MG63 (cell line): ENCODE measurements at regions not wholly inside any gene's neighbourhood (a gene's known extent, or its start where the extent isn't known, plus 50 kb on each side); places are given as distances from the start of the nearest gene placed in this dataset.

ENCODE experiments used
- DNase-seq: peaks from one replicate; pipeline ENCODE4 v3.0.0-alpha.2; 2020
- H3K27me3 ChIP-seq: fragments of 250-450 bp; sonication (Bioruptor Pico); 2 replicates; pipeline ENCODE4 v1.5.1; 2020; ENCODE audit warnings: mild to moderate bottlenecking, moderate library complexity
- H3K36me3 ChIP-seq: fragments of 250-450 bp; sonication (Bioruptor Pico); 2 replicates; pipeline ENCODE4 v1.5.1; 2020; ENCODE audit warnings: mild to moderate bottlenecking, moderate library complexity
- H3K4me3 ChIP-seq: fragments of 250-450 bp; sonication (Bioruptor Pico); 2 replicates; pipeline ENCODE4 v1.5.1; 2020; ENCODE audit warnings: mild to moderate bottlenecking, moderate library complexity
- H3K9me3 ChIP-seq: fragments of 250-450 bp; sonication (Bioruptor Pico); 2 replicates; pipeline ENCODE4 v1.5.1; 2020; ENCODE audit warnings: mild to moderate bottlenecking, moderate library complexity

- Histone ChIP-seq H3K36me3 (no peaks in the 10 kb centered on the region), H3K9me3 (no peaks in the 10 kb centered on the region), H3K27me3 (no peaks in the 10 kb centered on the region), H3K4me3 (no peak overlapping the region)
- DNase-seq, result no peak
These were observed 850.8 kb downstream of the BRD1 start for GRCh38 chr22:48976556-48977535.

GRCh38 chr22:48975886-48976285 lies 851.8 kb downstream of the BRD1 start:
- H3K9me3 ChIP-seq, result no peaks in the 10 kb centered on the region
- no peaks in the 10 kb centered on the region for H3K36me3 ChIP-seq
- H3K4me3 ChIP-seq, result no peak overlapping the region
- no peak for DNase-seq
- no peaks in the 10 kb centered on the region for H3K27me3 ChIP-seq

DNA sequence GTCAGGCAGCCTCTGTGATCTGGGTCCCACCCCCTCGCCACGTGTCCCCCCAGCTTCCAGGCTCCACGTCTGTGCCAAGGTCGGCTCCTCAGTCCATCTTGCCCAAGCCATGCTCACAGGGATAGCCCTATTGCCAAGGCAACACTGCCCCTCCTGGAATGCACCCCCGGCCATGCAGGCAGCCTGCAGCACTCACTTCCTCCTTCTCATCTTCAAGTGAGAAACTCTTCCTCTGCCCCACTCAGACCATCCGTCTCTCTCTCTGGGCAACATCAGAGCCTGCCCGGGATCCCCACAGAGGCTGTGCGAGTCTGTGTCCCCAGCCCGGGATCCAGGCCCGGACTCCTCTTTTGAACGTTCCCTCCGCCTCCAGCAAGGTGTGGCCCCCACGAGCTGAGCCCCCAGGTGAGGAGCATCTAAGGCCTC lies 852.3 kb downstream of the BRD1 start:
- H3K27me3 ChIP-seq, result no peaks in the 10 kb centered on the region
- no peaks in the 10 kb centered on the region for H3K36me3 ChIP-seq
- H3K4me3 ChIP-seq, result no peak overlapping the region
- H3K9me3 ChIP-seq, result no peaks in the 10 kb centered on the region
- DNase-seq, result no peak

DNA sequence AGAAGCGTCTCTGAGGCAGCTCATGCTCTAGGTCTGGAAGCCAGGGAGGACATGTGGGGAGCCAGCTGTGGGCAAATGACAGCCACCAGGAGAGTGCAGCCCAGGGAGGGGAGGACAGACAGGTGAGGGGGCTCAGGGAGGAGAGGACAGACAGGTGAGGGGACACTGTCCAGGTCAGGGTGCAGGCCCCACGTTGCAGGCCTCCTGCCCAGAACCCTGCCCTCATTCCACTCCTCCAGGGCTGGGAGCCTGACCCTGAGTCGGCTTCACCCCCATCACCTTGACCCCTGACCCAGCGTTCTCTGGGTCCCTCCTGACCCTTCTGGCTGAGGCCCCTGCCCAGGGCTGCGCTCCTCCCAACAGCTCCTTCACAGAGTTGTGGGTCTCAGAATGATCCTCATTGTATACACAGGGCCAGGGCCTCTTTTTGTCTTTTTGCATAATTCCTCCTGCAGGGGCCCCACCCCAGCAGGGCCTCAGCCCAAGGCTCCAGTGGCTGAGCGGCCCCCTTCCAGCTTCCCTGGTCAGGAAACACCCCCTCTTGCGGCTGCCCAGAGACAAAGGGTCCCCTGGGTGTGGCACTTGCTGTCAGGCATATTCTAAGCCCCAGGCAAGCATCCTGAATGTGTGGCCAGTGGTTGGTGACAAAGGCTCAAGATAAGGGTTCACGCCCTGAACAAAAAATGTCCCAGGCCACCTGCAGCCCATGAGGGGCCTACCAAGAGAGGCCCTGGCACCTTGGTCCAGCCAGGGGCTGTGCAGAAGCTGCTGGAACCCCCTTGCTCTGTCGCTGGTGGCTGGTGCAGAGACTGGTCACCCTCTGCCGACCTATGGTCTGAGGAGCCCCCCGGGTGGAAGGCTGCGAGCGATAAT lies 853.0 kb downstream of the BRD1 start:
- Histone ChIP-seq H3K9me3 (no peaks in the 10 kb centered on the region), H3K36me3 (no peaks in the 10 kb centered on the region), H3K27me3 (no peaks in the 10 kb centered on the region), H3K4me3 (no peak overlapping the region)
- no peak for DNase-seq

DNA sequence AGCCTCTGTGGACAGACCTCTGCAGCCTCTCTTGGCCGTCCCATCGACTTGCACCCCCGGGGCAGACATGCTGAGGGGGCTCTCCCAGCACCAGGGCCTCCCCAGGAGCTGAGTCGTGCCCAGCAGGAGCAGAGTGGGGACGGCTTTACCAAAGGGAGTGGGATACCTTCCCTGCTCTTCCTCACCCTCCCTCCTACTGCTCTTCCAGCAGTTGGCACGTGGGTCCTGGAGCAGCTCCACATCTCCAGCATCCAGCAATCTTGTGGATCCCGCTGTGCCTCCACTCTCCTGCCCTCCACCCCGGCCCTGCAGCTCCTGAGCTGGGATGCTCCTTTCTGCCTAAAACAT lies 854.0 kb downstream of the BRD1 start:
- Histone ChIP-seq H3K9me3 (no peaks in the 10 kb centered on the region), H3K27me3 (no peaks in the 10 kb centered on the region)

GRCh38 chr22:48972979-48973693 lies 854.5 kb downstream of the BRD1 start:
- no peak for DNase-seq
- Histone ChIP-seq H3K9me3 (no peaks in the 10 kb centered on the region), H3K27me3 (no peaks in the 10 kb centered on the region), H3K4me3 (no peak overlapping the region), H3K36me3 (no peaks in the 10 kb centered on the region)

More for the DNA sequence above, 854.0 kb downstream of the BRD1 start:
- DNase-seq, result no peak
- Histone ChIP-seq H3K4me3 (no peak overlapping the region), H3K36me3 (no peaks in the 10 kb centered on the region)

DNA sequence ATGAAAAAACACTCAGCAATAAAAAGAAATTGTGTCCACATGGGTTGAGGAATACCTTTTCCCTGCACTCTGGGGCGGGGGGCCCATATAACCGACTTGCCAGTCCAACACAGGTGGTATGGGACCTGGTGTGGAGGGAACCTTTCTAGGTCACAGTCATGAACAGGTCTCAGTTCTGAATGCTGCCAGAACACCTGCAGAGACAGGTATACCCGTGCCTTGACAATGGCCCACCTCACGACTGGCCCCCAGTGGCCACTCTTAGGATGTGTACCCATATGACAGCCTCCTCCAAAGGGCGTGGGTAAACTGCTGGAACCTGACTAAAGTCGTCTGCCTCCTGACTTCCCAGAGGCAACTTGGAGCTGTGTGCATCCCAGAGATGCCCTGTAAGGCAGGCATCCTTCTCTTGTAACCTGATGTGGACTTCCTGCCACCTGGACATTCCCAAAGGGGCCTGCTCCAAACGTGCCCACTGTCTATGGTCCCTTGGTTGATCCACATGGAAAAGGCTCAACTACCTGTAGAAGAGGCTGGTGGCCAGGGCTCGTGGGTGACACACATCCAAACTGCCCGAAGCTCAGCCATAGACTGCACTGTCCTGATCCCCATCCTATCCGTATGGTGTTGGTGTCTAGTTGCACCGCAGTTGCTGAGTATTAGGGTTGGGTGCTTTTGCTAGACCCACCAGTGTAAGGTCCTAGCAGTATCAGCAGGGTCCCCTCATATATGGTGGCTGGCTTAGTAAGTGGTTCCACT lies 859.3 kb downstream of the BRD1 start:
- H3K9me3 ChIP-seq, result no peaks in the 10 kb centered on the region
- no peak for DNase-seq

DNA sequence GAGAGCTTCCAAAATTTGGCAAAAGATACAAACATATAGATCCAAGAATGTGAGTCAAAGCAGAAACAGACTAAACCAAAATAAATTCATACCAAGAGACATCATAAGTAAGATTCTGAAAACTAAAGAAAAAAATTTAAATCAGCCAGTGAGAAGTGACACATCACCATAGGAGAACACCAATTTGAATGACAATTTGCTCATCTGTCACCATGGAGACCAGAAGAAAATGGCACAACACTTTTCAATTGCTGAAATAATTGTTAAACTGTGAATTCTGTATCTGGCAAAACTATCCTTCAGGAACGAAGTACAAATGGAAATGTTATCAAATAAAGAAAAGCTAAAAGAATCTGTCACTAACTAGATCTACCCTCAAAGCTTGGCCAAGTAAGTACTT lies 864.3 kb downstream of the BRD1 start:
- Histone ChIP-seq H3K27me3 (no peaks in the 10 kb centered on the region; the same call in 1 of the 2 replicates), H3K36me3 (no peaks in the 10 kb centered on the region), H3K9me3 (no peaks in the 10 kb centered on the region), H3K4me3 (no peak overlapping the region)
- no peak for DNase-seq

More for the DNA sequence above, 859.3 kb downstream of the BRD1 start:
- H3K36me3 ChIP-seq, result no peaks in the 10 kb centered on the region
- H3K4me3 ChIP-seq, result no peak overlapping the region
- H3K27me3 ChIP-seq, result no peaks in the 10 kb centered on the region; the same call in 1 of the 2 replicates

DNA sequence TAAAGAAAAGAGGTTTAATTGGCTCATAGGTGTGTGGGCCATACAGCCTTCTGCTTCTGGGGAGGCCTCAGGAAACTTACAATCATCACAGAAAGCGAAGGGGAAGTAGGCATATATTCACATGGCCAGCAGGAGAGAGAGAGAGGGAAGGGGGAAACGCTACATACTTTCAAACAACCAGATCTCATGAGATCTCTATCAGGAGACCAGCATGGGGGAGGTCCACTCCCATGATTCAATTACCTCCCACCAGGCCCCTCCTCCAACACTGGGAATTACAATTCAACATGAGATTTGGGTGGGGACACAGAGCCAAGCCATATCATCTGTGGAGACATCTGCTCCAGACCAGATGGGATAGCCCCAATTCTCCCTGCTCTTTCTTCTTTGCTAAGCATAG lies 866.0 kb downstream of the BRD1 start:
- Histone ChIP-seq H3K4me3 (no peak overlapping the region), H3K9me3 (no peaks in the 10 kb centered on the region), H3K27me3 (no peaks in the 10 kb centered on the region), H3K36me3 (no peaks in the 10 kb centered on the region)
- DNase-seq, result no peak

GRCh38 chr22:48960980-48961660 lies 866.6 kb downstream of the BRD1 start:
- Histone ChIP-seq H3K36me3 (no peaks in the 10 kb centered on the region), H3K27me3 (no peaks in the 10 kb centered on the region), H3K4me3 (no peak overlapping the region), H3K9me3 (no peaks in the 10 kb centered on the region)
- DNase-seq, result no peak

- Histone ChIP-seq H3K36me3 (no peaks in the 10 kb centered on the region), H3K4me3 (no peak overlapping the region), H3K9me3 (no peaks in the 10 kb centered on the region), H3K27me3 (no peaks in the 10 kb centered on the region)
- no peak for DNase-seq
These were observed 867.1 kb downstream of the BRD1 start for GRCh38 chr22:48960576-48960975.

DNA sequence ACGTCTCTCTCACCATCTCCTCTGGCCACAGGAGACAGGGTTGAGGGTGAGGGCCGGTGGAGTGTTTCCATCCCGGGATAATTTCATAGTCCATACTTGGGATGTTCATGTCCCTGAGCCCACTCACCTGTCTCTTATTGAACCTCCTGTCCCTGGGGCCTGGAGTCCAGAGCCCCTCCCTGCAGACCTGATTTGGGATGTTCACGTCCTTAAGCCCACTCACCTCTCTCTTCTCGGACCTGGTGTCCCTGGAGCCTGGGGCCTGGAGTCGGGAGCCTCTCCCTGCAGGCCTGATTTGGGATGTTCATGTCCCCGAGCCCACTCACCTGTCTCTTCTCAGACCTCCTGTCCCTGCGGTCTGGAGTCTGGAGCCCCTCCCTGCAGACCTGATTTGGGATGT lies 868.2 kb downstream of the BRD1 start:
- H3K27me3 ChIP-seq, result no peaks in the 10 kb centered on the region
- no peaks in the 10 kb centered on the region for H3K36me3 ChIP-seq
- no peak overlapping the region for H3K4me3 ChIP-seq
- H3K9me3 ChIP-seq, result no peaks in the 10 kb centered on the region
- DNase-seq, result no peak

GRCh38 chr22:48957987-48958321 lies 869.7 kb downstream of the BRD1 start:
- Histone ChIP-seq H3K9me3 (no peaks in the 10 kb centered on the region), H3K4me3 (no peak overlapping the region), H3K27me3 (no peaks in the 10 kb centered on the region), H3K36me3 (no peaks in the 10 kb centered on the region)
- no peak for DNase-seq

DNA sequence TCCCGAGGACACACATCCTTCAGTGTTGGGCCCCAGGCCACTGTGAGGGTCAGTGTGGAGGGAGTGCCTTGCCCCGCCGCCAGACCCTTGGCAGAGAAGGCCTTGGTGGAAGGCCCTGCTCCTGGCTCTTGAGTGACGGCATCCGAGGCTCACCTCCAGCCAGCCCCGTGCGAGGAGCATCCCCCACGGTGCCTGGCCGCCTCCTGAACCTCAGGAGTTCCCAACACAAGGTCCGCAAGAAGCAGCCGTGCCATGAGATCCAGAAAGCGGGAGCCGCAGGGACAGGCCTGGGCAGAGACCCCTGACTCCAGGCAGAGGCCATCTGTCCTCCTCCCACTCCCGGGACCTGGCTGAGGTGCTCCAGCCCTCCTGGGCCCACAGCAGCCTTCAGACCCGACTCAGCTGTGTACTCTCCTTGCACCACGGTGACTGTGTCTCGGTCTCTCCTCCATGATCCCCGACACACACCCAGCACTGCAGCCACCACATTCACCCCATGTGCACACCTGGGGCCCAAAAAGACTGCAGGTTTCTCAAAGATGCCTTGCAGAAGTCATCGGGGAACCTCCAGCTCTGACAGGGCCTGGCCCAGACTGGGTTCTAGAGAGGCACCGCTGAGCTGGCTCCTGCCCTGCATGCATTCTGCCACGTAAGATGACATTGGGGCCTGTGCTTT lies 870.2 kb downstream of the BRD1 start:
- DNase-seq, result no peak
- H3K9me3 ChIP-seq, result no peaks in the 10 kb centered on the region

More for the DNA sequence above, 870.2 kb downstream of the BRD1 start:
- H3K36me3 ChIP-seq, result no peaks in the 10 kb centered on the region
- H3K4me3 ChIP-seq, result no peak overlapping the region
- no peaks in the 10 kb centered on the region for H3K27me3 ChIP-seq
